HEK293T (cell line): ENCODE measurements at regions not wholly inside any gene's neighbourhood (a gene's known extent, or its start where the extent isn't known, plus 50 kb on each side); places are given as distances from the start of the nearest gene placed in this dataset.

Experiments
- CTCF ChIA-PET: fragments of 350-600 bp; formaldehyde crosslinking; extraction: SDS; loops from one replicate; lab custom pipeline; 2021; ENCODE audit warnings: antibody characterized with exemption, inconsistent platforms; lab: Yijun Ruan, JAX
- POLR2A ChIA-PET: fragments of 350-600 bp; formaldehyde crosslinking; extraction: SDS; loops from one replicate; lab custom pipeline; 2020; ENCODE audit warnings: antibody characterized with exemption, inconsistent platforms; lab: Yijun Ruan, JAX
- DNase-seq: peaks from one replicate; pipeline ENCODE4 v3.0.0; 2012; ENCODE audit warnings: mixed read lengths; ENCODE audit errors: extremely low spot score
- ARNT ChIP-seq: fragments of 450-650 bp; IDR thresholded peaks from 2 replicates; pipeline ENCODE4 v1.6.1; 2017; ENCODE audit warnings: mild to moderate bottlenecking
- BHLHE40 ChIP-seq: fragments of 450-650 bp; IDR thresholded peaks from 2 replicates; pipeline ENCODE4 v1.6.1; 2016; ENCODE audit warnings: mild to moderate bottlenecking, moderate library complexity, borderline replicate concordance
- CTBP1 ChIP-seq: fragments of 450-650 bp; IDR thresholded peaks from 2 replicates; pipeline ENCODE4 v1.6.1; 2016; ENCODE audit warnings: borderline replicate concordance
- ELF4 ChIP-seq: fragments of 450-650 bp; IDR thresholded peaks from 2 replicates; pipeline ENCODE4 v1.6.1; 2017; ENCODE audit warnings: antibody characterized with exemption
- FOXA1 ChIP-seq: fragments of 450-650 bp; IDR thresholded peaks from 2 replicates; pipeline ENCODE4 v1.6.1; 2016; ENCODE audit warnings: mild to moderate bottlenecking
- FOXK2 ChIP-seq: fragments of 450-650 bp; IDR thresholded peaks from 2 replicates; pipeline ENCODE4 v1.6.1; 2016; ENCODE audit warnings: mild to moderate bottlenecking
- FOXM1 ChIP-seq: fragments of 450-650 bp; IDR thresholded peaks from 2 replicates; pipeline ENCODE4 v1.6.1; 2017; ENCODE audit warnings: mild to moderate bottlenecking, borderline replicate concordance
- HDGF ChIP-seq: fragments of 450-650 bp; IDR thresholded peaks from 2 replicates; pipeline ENCODE4 v1.6.1; 2017; ENCODE audit warnings: antibody characterized with exemption, borderline replicate concordance
- L3MBTL2 ChIP-seq: fragments of 450-650 bp; conservative IDR thresholded peaks from 2 replicates; pipeline ENCODE4 v1.6.1; 2016; ENCODE audit warnings: mild to moderate bottlenecking
- LEF1 ChIP-seq: fragments of 450-650 bp; IDR thresholded peaks from 2 replicates; pipeline ENCODE4 v1.6.1; 2017; ENCODE audit warnings: mild to moderate bottlenecking, borderline replicate concordance
- NFRKB ChIP-seq: fragments of 450-650 bp; IDR thresholded peaks from 2 replicates; pipeline ENCODE4 v1.6.1; 2016; ENCODE audit warnings: mild to moderate bottlenecking, moderate library complexity
- PKNOX1 ChIP-seq: fragments of 450-650 bp; IDR thresholded peaks from 2 replicates; pipeline ENCODE4 v1.6.1; 2016
- SP1 ChIP-seq: fragments of 450-650 bp; IDR thresholded peaks from 2 replicates; pipeline ENCODE4 v1.6.1; 2017
- SUZ12 ChIP-seq: fragments of 450-650 bp; IDR thresholded peaks from 2 replicates; pipeline ENCODE4 v1.6.1; 2016; ENCODE audit warnings: mild to moderate bottlenecking
- TARDBP ChIP-seq: fragments of 450-650 bp; IDR thresholded peaks from 2 replicates; pipeline ENCODE4 v1.6.1; 2016
- ZNF384 ChIP-seq: fragments of 450-650 bp; IDR thresholded peaks from 2 replicates; pipeline ENCODE4 v1.6.1; 2016

- ChIA-PET CTCF (no interaction called here), POLR2A (no interaction called here)
- TF ChIP-seq SP1, result no peak
- no peak for TF ChIP-seq ELF4
- no peak for TF ChIP-seq LEF1
- no peak for TF ChIP-seq CTBP1
- no peak for TF ChIP-seq PKNOX1
- TF ChIP-seq BHLHE40, result no peak
- TF ChIP-seq HDGF, result no peak
- TF ChIP-seq NFRKB, result no peak
- TF ChIP-seq L3MBTL2, result no peak
- no peak for TF ChIP-seq FOXA1
- no peak for TF ChIP-seq SUZ12
- TF ChIP-seq ARNT, result no peak
- TF ChIP-seq FOXK2, result no peak
- TF ChIP-seq ZNF384, result no peak
- TF ChIP-seq TARDBP, result no peak
- TF ChIP-seq FOXM1, result no peak
- no peak for DNase-seq
These were observed 656.9 kb downstream of the KCNT2 start for GRCh38 chr1:195951313-195951712.

GRCh38 chr1:195948123-195948895, 659.9 kb downstream of the KCNT2 start:
- POLR2A ChIA-PET, result no interaction called here
- CTCF ChIA-PET, result no interaction called here
- DNase-seq, result no peak
- TF ChIP-seq FOXM1 (no peak), ZNF384 (no peak), FOXK2 (no peak), FOXA1 (no peak), LEF1 (no peak), L3MBTL2 (no peak), PKNOX1 (no peak), NFRKB (no peak), ELF4 (no peak), SUZ12 (no peak), BHLHE40 (no peak), TARDBP (no peak)

GRCh38 chr1:195946500-195946899, 661.7 kb downstream of the KCNT2 start:
- TF ChIP-seq HDGF (no peak), ZNF384 (no peak), ELF4 (no peak), L3MBTL2 (no peak), FOXM1 (no peak), CTBP1 (no peak), TARDBP (no peak), SP1 (no peak), SUZ12 (no peak), FOXA1 (no peak), FOXK2 (no peak), PKNOX1 (no peak), ARNT (no peak)
- CTCF ChIA-PET, result no interaction called here
- no peak for DNase-seq
- POLR2A ChIA-PET, result no interaction called here

- TF ChIP-seq SP1, result no peak
- no peak for TF ChIP-seq ARNT
- TF ChIP-seq ZNF384, result no peak
- TF ChIP-seq L3MBTL2, result no peak
- TF ChIP-seq FOXA1, result no peak
- no peak for TF ChIP-seq CTBP1
- TF ChIP-seq HDGF, result no peak
- TF ChIP-seq NFRKB, result no peak
- TF ChIP-seq FOXK2, result no peak
- no peak for TF ChIP-seq TARDBP
- no peak for TF ChIP-seq SUZ12
- TF ChIP-seq FOXM1, result no peak
- no peak for TF ChIP-seq LEF1
- no peak for TF ChIP-seq ELF4
- TF ChIP-seq BHLHE40, result no peak
- no peak for TF ChIP-seq PKNOX1
- POLR2A ChIA-PET, result no interaction called here
- DNase-seq, result no peak
- CTCF ChIA-PET, result no interaction called here
These were observed 666.4 kb downstream of the KCNT2 start for GRCh38 chr1:195941795-195942194.

- no peak for TF ChIP-seq FOXM1
- TF ChIP-seq HDGF, result no peak
- TF ChIP-seq ZNF384, result no peak
- TF ChIP-seq BHLHE40, result no peak
- TF ChIP-seq NFRKB, result no peak
- TF ChIP-seq PKNOX1, result no peak
- no peak for TF ChIP-seq SUZ12
- TF ChIP-seq ELF4, result no peak
- TF ChIP-seq TARDBP, result no peak
- TF ChIP-seq FOXK2, result no peak
- TF ChIP-seq LEF1, result no peak
- TF ChIP-seq ARNT, result no peak
- no peak for TF ChIP-seq CTBP1
- TF ChIP-seq L3MBTL2, result no peak
- CTCF ChIA-PET, result no interaction called here
These were observed 666.9 kb downstream of the KCNT2 start for GRCh38 chr1:195941314-195941713.

More at GRCh38 chr1:195941314-195941713, 666.9 kb downstream of the KCNT2 start:
- POLR2A ChIA-PET, result no interaction called here
- DNase-seq, result no peak
